Neural progenitor cell (in vitro differentiated cells): ENCODE measurements at regions not wholly inside any gene's neighbourhood (a gene's known extent, or its start where the extent isn't known, plus 50 kb on each side); places are given as distances from the start of the nearest gene placed in this dataset.

Experiments
- EZH2phosphoT487 ChIP-seq: fragments of 200-600 bp; sonication (generic); IDR thresholded peaks from 2 replicates; pipeline ENCODE4 v1.6.1; 2017; ENCODE audit warnings: antibody characterized with exemption
- TF ChIP-seq, protein P1 (sequence below): fragments of 200-600 bp; sonication (generic); IDR thresholded peaks from 2 replicates; pipeline ENCODE4 v1.5.1; 2017; ENCODE audit warnings: antibody characterized with exemption, mild to moderate bottlenecking

DNA sequence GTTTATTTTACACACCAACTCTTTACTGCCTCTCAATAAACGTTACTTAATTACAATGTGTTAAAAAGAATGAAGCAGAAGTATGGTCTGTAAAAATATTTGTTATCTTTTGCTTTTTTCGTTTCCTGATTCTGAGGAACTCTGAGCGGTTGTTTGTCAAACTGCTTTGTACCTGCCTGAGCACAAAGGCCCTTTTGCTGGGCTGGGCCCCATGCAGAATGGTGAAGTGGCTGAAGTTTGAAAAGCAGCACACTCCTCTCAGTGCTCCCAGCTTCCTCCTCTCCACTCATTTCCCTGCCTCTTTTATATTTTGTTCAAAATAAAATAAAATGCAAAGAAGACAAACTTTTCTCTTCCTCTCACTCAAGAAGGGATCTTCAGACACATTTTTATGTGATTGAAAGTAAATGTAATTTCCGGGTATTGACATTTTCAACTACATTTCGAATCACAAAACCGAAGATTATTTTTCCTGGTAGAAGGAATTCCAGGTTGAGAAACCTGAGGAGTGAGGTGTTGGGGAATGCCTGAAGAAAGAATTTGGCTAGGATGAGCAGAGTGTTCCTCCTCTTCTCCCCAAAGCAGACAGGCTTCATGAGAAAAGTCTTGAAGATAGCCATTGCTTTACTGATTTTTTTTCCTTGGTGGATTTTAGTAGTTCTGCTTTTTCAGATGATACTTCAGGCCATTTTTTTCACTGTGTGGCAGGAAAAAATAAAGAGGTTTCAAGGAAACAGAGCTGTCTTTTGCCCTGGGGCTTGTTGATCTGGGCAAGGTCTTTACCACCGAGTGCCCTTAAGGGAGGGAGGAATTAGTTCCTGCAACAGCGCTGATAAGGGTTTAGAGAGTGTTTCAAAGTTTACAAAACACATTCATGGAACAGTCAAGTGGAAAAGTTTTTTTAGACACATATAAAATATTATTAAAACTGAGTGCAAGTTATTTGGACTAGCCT is 229.8 kb downstream of the NFKBIZ start:
- TF ChIP-seq, protein P1, sequence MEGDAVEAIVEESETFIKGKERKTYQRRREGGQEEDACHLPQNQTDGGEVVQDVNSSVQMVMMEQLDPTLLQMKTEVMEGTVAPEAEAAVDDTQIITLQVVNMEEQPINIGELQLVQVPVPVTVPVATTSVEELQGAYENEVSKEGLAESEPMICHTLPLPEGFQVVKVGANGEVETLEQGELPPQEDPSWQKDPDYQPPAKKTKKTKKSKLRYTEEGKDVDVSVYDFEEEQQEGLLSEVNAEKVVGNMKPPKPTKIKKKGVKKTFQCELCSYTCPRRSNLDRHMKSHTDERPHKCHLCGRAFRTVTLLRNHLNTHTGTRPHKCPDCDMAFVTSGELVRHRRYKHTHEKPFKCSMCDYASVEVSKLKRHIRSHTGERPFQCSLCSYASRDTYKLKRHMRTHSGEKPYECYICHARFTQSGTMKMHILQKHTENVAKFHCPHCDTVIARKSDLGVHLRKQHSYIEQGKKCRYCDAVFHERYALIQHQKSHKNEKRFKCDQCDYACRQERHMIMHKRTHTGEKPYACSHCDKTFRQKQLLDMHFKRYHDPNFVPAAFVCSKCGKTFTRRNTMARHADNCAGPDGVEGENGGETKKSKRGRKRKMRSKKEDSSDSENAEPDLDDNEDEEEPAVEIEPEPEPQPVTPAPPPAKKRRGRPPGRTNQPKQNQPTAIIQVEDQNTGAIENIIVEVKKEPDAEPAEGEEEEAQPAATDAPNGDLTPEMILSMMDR = no peak
- no peak for TF ChIP-seq EZH2phosphoT487
